ENCODE measurements at regions not wholly inside any gene's neighbourhood (a gene's known extent, or its start where the extent isn't known, plus 50 kb on each side); places are given as distances from the start of the nearest gene placed in this dataset.

- Histone ChIP-seq H3K4me3 (replicated peaks in 1 of 3) (no peak overlapping the region), H3K27me3 (no peaks in the 10 kb centered on the region), H3K36me3 (no peaks in the 10 kb centered on the region), H3K9me3 (no peaks in the 10 kb centered on the region), H3K4me1 (no peaks in the 10 kb centered on the region), H3K27ac (no peak overlapping the region)
- TF ChIP-seq POLR2A (IDR thresholded peaks at IDR 0.05) = no peak
- 69 to 77% methylated on average over 5 of the region's 5 CpGs for WGBS, 2 donors
- DNase-seq = no peak
- intact Hi-C loops (cut with DNase I) = no loop called here
These were observed 199.0 kb downstream of the EXOC5 start for GRCh38 chr14:57069702-57070101.

- 30 to 51% methylated on average over 8 of the region's 8 CpGs for WGBS, 2 donors
- no peaks in the 10 kb centered on the region for H3K27me3 ChIP-seq
- DNase-seq = no peak
- no peaks in the 10 kb centered on the region for H3K4me1 ChIP-seq
- intact Hi-C loops (cut with DNase I) = no loop called here
- H3K27ac ChIP-seq = no peak overlapping the region
- H3K4me3 ChIP-seq (replicated peaks in 1 of 3) = no peak overlapping the region
- TF ChIP-seq CTCF (IDR thresholded peaks at IDR 0.05) (no peak), POLR2A (IDR thresholded peaks at IDR 0.05) (no peak)
- no peaks in the 10 kb centered on the region for H3K36me3 ChIP-seq
- H3K9me3 ChIP-seq = no peaks in the 10 kb centered on the region
These were observed 200.2 kb downstream of the EXOC5 start for GRCh38 chr14:57068511-57068910.

GRCh38 chr14:57066887-57067513 is 201.7 kb downstream of the EXOC5 start:
- intact Hi-C loops (cut with DNase I) = no loop called here
- TF ChIP-seq POLR2A (IDR thresholded peaks at IDR 0.05) = no peak
- TF ChIP-seq CTCF (IDR thresholded peaks at IDR 0.05) = peak in 3 of 6 experiments; percentile 61 to 63 (median 61)
- Histone ChIP-seq H3K9me3 (no peaks in the 10 kb centered on the region), H3K27me3 (no peaks in the 10 kb centered on the region), H3K27ac (no peak overlapping the region), H3K4me1 (no peaks in the 10 kb centered on the region), H3K36me3 (no peaks in the 10 kb centered on the region), H3K4me3 (replicated peaks in 1 of 3) (no peak overlapping the region)
- peak; percentile 45 to 54 for DNase-seq
- 14 to 20% methylated on average over 12 of the region's 12 CpGs for WGBS, 2 donors

GRCh38 chr14:57066463-57066862 is 202.2 kb downstream of the EXOC5 start:
- H3K36me3 ChIP-seq = no peaks in the 10 kb centered on the region
- WGBS, 2 donors = 67 to 71% methylated on average over 4 of the region's 4 CpGs
- no peaks in the 10 kb centered on the region for H3K4me1 ChIP-seq
- TF ChIP-seq CTCF (IDR thresholded peaks at IDR 0.05) = no peak
- no peak for TF ChIP-seq POLR2A (IDR thresholded peaks at IDR 0.05)
- H3K9me3 ChIP-seq = no peaks in the 10 kb centered on the region
- DNase-seq = no peak
- H3K27ac ChIP-seq = no peak overlapping the region
- no peak overlapping the region for H3K4me3 ChIP-seq (replicated peaks in 1 of 3)
- intact Hi-C loops (cut with DNase I) = no loop called here
- H3K27me3 ChIP-seq = no peaks in the 10 kb centered on the region

- TF ChIP-seq CTCF (IDR thresholded peaks at IDR 0.05) (no peak), POLR2A (IDR thresholded peaks at IDR 0.05) (no peak)
- no peaks in the 10 kb centered on the region for H3K9me3 ChIP-seq
- WGBS, 2 donors = 90 to 92% methylated on average over 5 of the region's 5 CpGs
- no peaks in the 10 kb centered on the region for H3K36me3 ChIP-seq
- peaks cover 0 to 5% of the 10 kb centered on the region in 2 donors for H3K4me1 ChIP-seq
- DNase-seq = no peak
- H3K27me3 ChIP-seq = no peaks in the 10 kb centered on the region
- H3K4me3 ChIP-seq (replicated peaks in 1 of 3) = no peak overlapping the region
- no peak overlapping the region for H3K27ac ChIP-seq
- intact Hi-C loops (cut with DNase I) = no loop called here
These were observed 207.5 kb downstream of the EXOC5 start for GRCh38 chr14:57061009-57061711.
